ENCODE measurements at regions not wholly inside any gene's neighbourhood (a gene's known extent, or its start where the extent isn't known, plus 50 kb on each side); places are given as distances from the start of the nearest gene placed in this dataset.

DNA sequence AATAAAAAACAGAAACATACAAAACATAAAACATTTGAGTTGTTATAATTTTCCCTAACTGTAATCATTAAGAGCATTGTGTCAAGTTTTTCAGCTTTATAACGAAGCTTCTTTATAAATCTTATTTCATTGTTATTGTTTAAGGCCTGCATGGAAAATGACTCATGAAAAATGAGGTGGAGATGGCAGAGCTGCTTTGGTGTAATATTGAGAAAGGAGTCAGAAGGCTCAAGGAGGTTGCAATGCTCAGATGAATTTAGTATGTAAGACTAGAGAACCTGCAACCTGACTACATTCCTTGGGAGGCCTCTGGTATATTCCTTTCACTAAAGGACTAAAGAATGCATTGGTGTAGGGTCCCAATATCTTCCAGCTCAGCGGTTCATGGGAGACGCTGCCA lies 61.5 kb downstream of the TMEM30B start:
- no peaks in the 10 kb centered on the region for H3K36me3 ChIP-seq
- no peaks in the 10 kb centered on the region for H3K27me3 ChIP-seq
- H3K27ac ChIP-seq, result no peak overlapping the region
- no peaks in the 10 kb centered on the region for H3K9me3 ChIP-seq (ENCODE audit: low read depth)
- H3K4me1 ChIP-seq (ENCODE audit: low read depth), result no peaks in the 10 kb centered on the region
- TF ChIP-seq, protein P1, sequence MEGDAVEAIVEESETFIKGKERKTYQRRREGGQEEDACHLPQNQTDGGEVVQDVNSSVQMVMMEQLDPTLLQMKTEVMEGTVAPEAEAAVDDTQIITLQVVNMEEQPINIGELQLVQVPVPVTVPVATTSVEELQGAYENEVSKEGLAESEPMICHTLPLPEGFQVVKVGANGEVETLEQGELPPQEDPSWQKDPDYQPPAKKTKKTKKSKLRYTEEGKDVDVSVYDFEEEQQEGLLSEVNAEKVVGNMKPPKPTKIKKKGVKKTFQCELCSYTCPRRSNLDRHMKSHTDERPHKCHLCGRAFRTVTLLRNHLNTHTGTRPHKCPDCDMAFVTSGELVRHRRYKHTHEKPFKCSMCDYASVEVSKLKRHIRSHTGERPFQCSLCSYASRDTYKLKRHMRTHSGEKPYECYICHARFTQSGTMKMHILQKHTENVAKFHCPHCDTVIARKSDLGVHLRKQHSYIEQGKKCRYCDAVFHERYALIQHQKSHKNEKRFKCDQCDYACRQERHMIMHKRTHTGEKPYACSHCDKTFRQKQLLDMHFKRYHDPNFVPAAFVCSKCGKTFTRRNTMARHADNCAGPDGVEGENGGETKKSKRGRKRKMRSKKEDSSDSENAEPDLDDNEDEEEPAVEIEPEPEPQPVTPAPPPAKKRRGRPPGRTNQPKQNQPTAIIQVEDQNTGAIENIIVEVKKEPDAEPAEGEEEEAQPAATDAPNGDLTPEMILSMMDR (IDR thresholded peaks at IDR 0.05; ENCODE audit: low read depth, low read length), result no peak
- no peak for DNase-seq (ENCODE audit: low read depth in 1 of 2, low spot score in 1 of 2)
- H3K4me3 ChIP-seq, result no peak overlapping the region

DNA sequence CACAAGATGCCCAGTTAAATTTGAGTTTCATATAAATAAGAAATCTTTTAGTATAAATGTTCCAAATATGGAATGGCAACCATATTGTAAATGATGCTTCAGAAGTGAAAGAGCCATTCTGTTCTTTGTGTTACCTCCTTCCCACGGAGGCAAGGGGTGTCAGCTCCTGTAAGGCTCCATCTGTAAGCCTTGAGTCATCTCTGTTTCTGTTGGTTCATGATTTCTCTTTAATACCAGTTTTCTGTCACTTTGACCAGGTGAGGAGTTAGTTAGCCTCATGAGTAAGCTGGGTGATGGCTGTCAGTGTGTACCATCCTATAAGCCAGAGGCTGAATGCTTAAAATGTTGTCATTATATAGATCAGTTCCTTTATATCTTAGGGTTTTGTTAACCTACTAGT lies 61.9 kb downstream of the TMEM30B start:
- H3K27me3 ChIP-seq, result no peaks in the 10 kb centered on the region
- no peaks in the 10 kb centered on the region for H3K9me3 ChIP-seq (ENCODE audit: low read depth)
- TF ChIP-seq, protein P1 (IDR thresholded peaks at IDR 0.05; ENCODE audit: low read depth, low read length), result no peak
- no peak overlapping the region for H3K4me3 ChIP-seq
- H3K27ac ChIP-seq, result no peak overlapping the region
- no peaks in the 10 kb centered on the region for H3K4me1 ChIP-seq (ENCODE audit: low read depth)
- no peak for DNase-seq (ENCODE audit: low read depth in 1 of 2, low spot score in 1 of 2)
- no peaks in the 10 kb centered on the region for H3K36me3 ChIP-seq

DNA sequence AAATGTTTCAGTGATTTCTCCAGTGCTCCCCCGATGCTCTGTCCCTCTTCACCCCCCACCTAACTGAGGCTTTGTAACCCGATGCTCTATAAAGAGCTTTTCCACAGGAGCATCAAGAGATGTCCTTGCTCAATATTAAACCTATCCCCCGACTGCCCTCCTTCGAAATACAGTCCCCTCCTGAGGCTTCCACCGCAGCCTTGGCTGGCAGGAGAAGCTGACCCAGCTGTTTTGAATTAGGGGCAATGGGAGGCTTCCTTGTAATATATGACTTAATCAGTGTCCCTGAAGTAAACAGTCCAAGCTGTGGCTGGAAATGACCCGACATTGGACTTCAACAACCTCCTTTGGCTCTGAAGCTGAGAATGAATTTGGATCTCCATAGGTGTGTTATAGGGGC lies 62.4 kb downstream of the TMEM30B start:
- DNase-seq (ENCODE audit: low read depth in 1 of 2, low spot score in 1 of 2), result no peak
- Histone ChIP-seq H3K27me3 (no peaks in the 10 kb centered on the region), H3K4me1 (ENCODE audit: low read depth) (no peaks in the 10 kb centered on the region), H3K4me3 (no peak overlapping the region), H3K27ac (no peak overlapping the region), H3K36me3 (no peaks in the 10 kb centered on the region), H3K9me3 (ENCODE audit: low read depth) (no peaks in the 10 kb centered on the region)
- TF ChIP-seq, protein P1 (IDR thresholded peaks at IDR 0.05; ENCODE audit: low read depth, low read length), result no peak

DNA sequence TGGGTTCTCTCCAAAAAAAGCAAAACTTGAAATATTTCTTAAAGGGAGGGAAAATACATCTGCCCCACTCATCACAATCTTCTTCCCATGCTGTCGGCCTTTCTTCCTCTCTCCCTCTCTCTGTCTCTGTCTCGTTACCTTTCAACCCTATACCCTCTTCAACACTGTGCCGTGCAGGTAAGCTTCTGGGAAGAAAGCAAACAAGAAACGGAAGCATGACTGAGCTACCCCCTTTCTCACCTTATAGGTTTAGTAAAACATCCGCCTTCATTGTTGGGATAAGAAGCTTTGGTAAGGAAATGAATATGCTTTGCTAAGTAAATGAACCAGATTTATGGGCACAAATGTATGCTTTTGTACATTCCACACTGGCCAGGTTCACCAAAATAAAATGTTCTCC lies 63.0 kb downstream of the TMEM30B start:
- Histone ChIP-seq H3K9me3 (ENCODE audit: low read depth) (no peaks in the 10 kb centered on the region), H3K36me3 (no peaks in the 10 kb centered on the region)
- TF ChIP-seq, protein P1 (IDR thresholded peaks at IDR 0.05; ENCODE audit: low read depth, low read length), result no peak

DNA sequence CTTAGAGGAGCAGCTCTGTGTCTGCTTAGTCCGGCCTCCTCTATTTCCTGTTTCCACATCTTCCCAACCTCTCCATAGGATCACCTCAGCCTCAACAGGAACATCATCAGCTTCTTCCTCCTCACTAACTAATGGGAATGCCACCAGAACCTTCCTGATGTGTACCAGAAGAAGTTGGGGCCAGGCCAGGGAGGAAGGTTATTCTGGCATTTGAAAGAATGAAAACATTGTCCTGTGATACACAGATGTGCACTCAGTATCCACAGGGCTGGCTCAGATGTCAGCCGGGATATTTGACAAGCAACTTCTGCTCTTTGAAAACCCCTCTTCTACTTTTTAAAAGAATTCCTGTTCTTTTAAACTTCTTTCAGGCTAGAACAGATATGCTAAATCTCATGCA lies 63.6 kb downstream of the TMEM30B start:
- TF ChIP-seq, protein P1 (IDR thresholded peaks at IDR 0.05; ENCODE audit: low read depth, low read length), result no peak
- Histone ChIP-seq H3K36me3 (no peaks in the 10 kb centered on the region), H3K27ac (no peak overlapping the region), H3K4me1 (ENCODE audit: low read depth) (no peaks in the 10 kb centered on the region), H3K27me3 (no peaks in the 10 kb centered on the region), H3K9me3 (ENCODE audit: low read depth) (no peaks in the 10 kb centered on the region), H3K4me3 (no peak overlapping the region)
- no peak for DNase-seq (ENCODE audit: low read depth in 1 of 2, low spot score in 1 of 2)

More for the DNA sequence above, 63.0 kb downstream of the TMEM30B start:
- no peak for DNase-seq (ENCODE audit: low read depth in 1 of 2, low spot score in 1 of 2)
- no peaks in the 10 kb centered on the region for H3K27me3 ChIP-seq
- no peak overlapping the region for H3K27ac ChIP-seq
- no peaks in the 10 kb centered on the region for H3K4me1 ChIP-seq (ENCODE audit: low read depth)
- no peak overlapping the region for H3K4me3 ChIP-seq

Measured in cardiac muscle cell (in vitro differentiated cells and primary cell).